ENCODE measurements at regions not wholly inside any gene's neighbourhood (a gene's known extent, or its start where the extent isn't known, plus 50 kb on each side); places are given as distances from the start of the nearest gene placed in this dataset.

DNA sequence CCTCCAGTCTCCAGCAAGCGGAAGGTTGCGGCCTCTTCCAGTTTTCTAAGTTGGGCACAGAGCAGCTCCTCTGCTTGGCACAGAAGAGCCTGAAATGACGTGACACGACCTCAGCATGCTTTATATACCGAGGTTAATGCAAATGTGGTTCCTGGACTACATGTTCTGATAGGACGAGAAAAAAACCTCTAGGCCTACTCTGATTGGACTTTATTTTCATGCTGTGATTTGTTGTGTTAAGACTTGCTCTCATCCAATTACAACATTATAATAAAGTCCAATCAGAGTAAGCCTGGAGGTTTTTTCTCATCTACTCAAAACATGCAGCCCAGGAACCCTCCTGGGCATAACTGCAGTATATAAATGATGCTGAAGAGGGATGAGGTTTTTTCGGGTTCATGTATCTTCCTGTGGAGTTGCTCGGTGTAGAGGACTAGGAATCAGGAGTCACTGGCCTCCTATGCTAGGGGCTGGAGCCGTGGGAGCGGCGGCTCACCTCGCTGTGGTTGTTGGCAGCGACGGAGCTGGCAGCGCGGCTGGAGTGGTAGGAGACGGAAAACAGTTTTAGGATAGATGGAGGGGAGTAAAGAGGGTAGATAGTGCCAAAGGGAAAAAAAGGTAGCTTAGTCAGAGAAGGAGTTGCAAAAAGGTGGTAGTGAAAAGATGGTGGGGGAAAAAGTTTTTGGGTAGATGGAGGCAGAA lies 878.0 kb downstream of the KCNJ18 start:
- Mint-ChIP-seq H3K27ac (no peak overlapping the region), H3K4me3 (no peak overlapping the region), H3K36me3 (peaks cover 69% of the 10 kb centered on the region), H3K9me3 (peaks cover 69% of the 10 kb centered on the region), H3K27me3 (ENCODE audit: low read depth) (peaks cover 6% of the 10 kb centered on the region; the same call in 1 of the 2 replicates), H3K4me1 (no peaks in the 10 kb centered on the region)
- no peak for DNase-seq (ENCODE audit: low spot score)
- ChIA-PET CTCF (no interaction called here), POLR2A (interaction anchor here (0.7 kb wide), 1 partner anchor 50 kb away, joined by 5 read pairs; no protein-coding TSS in a partner anchor)
- no peak for ATAC-seq
- no peak for TF ChIP-seq NR2C2 (CRISPR knock-in tag; IDR thresholded peaks at IDR 0.05)

DNA sequence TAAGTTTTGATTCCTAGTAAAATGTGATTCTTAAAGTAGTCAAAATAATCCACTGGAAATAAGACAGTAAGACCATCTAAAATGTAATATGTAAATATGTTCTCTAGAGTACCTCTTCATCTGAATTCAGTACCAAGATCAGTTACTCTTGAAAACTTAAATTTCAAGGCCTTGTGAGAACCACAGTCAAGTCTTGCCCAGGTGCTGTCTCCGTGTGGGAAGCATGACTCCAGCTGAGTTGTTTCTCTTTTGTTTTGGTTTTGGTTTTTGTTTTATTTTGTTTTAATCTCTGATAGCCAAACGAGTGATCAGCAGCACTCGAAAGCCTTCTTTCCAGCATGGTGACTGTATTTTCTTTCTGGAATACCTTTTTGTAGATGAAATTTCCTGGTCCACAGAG lies 907.0 kb downstream of the KCNJ18 start:
- Mint-ChIP-seq H3K27me3 (ENCODE audit: low read depth) (peaks cover 7% of the 10 kb centered on the region; the same call in 1 of the 2 replicates), H3K4me3 (no peak overlapping the region), H3K36me3 (peaks cover 48% of the 10 kb centered on the region), H3K27ac (no peak overlapping the region), H3K4me1 (no peaks in the 10 kb centered on the region), H3K9me3 (peaks cover 78% of the 10 kb centered on the region)
- no peak for DNase-seq (ENCODE audit: low spot score)
- no peak for ATAC-seq
- no peak for TF ChIP-seq ELF4 (CRISPR knock-in tag; IDR thresholded peaks at IDR 0.05; ENCODE audit: low read depth)
- TF ChIP-seq, protein P1, sequence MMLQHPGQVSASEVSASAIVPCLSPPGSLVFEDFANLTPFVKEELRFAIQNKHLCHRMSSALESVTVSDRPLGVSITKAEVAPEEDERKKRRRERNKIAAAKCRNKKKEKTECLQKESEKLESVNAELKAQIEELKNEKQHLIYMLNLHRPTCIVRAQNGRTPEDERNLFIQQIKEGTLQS (CRISPR knock-in tag; conservative IDR thresholded peaks at IDR 0.05): no peak
- TF ChIP-seq, protein P2, sequence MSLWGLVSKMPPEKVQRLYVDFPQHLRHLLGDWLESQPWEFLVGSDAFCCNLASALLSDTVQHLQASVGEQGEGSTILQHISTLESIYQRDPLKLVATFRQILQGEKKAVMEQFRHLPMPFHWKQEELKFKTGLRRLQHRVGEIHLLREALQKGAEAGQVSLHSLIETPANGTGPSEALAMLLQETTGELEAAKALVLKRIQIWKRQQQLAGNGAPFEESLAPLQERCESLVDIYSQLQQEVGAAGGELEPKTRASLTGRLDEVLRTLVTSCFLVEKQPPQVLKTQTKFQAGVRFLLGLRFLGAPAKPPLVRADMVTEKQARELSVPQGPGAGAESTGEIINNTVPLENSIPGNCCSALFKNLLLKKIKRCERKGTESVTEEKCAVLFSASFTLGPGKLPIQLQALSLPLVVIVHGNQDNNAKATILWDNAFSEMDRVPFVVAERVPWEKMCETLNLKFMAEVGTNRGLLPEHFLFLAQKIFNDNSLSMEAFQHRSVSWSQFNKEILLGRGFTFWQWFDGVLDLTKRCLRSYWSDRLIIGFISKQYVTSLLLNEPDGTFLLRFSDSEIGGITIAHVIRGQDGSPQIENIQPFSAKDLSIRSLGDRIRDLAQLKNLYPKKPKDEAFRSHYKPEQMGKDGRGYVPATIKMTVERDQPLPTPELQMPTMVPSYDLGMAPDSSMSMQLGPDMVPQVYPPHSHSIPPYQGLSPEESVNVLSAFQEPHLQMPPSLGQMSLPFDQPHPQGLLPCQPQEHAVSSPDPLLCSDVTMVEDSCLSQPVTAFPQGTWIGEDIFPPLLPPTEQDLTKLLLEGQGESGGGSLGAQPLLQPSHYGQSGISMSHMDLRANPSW (CRISPR knock-in tag; conservative IDR thresholded peaks at IDR 0.05; ENCODE audit: low read depth): no peak
- TF ChIP-seq CREB1 (CRISPR knock-in tag; IDR thresholded peaks at IDR 0.05): no peak
- TF ChIP-seq ZNF671 (CRISPR knock-in tag; IDR thresholded peaks at IDR 0.05): no peak
- no peak for TF ChIP-seq MYBL2 (CRISPR knock-in tag; IDR thresholded peaks at IDR 0.05)
- TF ChIP-seq, protein P3, sequence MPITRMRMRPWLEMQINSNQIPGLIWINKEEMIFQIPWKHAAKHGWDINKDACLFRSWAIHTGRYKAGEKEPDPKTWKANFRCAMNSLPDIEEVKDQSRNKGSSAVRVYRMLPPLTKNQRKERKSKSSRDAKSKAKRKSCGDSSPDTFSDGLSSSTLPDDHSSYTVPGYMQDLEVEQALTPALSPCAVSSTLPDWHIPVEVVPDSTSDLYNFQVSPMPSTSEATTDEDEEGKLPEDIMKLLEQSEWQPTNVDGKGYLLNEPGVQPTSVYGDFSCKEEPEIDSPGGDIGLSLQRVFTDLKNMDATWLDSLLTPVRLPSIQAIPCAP (CRISPR knock-in tag; IDR thresholded peaks at IDR 0.05): no peak
- TF ChIP-seq ATF1 (CRISPR knock-in tag; IDR thresholded peaks at IDR 0.05): no peak
- no peak for TF ChIP-seq CBFB (CRISPR knock-in tag; IDR thresholded peaks at IDR 0.05; ENCODE audit: low read depth)
- TF ChIP-seq FOXP1 (CRISPR knock-in tag; IDR thresholded peaks at IDR 0.05; ENCODE audit: borderline replicate concordance): no peak
- TF ChIP-seq TEAD1 (CRISPR knock-in tag; IDR thresholded peaks at IDR 0.05): no peak
- no peak for TF ChIP-seq RELA (CRISPR knock-in tag; IDR thresholded peaks at IDR 0.05; ENCODE audit: borderline replicate concordance)
- TF ChIP-seq, protein P4, sequence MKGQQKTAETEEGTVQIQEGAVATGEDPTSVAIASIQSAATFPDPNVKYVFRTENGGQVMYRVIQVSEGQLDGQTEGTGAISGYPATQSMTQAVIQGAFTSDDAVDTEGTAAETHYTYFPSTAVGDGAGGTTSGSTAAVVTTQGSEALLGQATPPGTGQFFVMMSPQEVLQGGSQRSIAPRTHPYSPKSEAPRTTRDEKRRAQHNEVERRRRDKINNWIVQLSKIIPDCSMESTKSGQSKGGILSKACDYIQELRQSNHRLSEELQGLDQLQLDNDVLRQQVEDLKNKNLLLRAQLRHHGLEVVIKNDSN (CRISPR knock-in tag; IDR thresholded peaks at IDR 0.05): no peak
- TF ChIP-seq GRHL2 (CRISPR knock-in tag; IDR thresholded peaks at IDR 0.05; ENCODE audit: insufficient replicate concordance, severe bottlenecking): no peak
- no peak for TF ChIP-seq NFYB (CRISPR knock-in tag; conservative IDR thresholded peaks at IDR 0.05; ENCODE audit: low read depth)
- TF ChIP-seq, protein P5, sequence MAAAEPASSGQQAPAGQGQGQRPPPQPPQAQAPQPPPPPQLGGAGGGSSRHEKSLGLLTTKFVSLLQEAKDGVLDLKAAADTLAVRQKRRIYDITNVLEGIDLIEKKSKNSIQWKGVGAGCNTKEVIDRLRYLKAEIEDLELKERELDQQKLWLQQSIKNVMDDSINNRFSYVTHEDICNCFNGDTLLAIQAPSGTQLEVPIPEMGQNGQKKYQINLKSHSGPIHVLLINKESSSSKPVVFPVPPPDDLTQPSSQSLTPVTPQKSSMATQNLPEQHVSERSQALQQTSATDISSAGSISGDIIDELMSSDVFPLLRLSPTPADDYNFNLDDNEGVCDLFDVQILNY (CRISPR knock-in tag; IDR thresholded peaks at IDR 0.05): no peak
- ChIA-PET POLR2A (no interaction called here), CTCF (no interaction called here)

All from WTC11 (cell line).